Prostate gland (tissue), 2 donors: ENCODE measurements at regions not wholly inside any gene's neighbourhood (a gene's known extent, or its start where the extent isn't known, plus 50 kb on each side); places are given as distances from the start of the nearest gene placed in this dataset.

Source experiments
- CTCF ChIP-seq, 4 experiments: fragments of 200-600 bp in 2 of 4; fragments of 450-650 bp in 2 of 4; sonication (generic) in 2 of 4; IDR thresholded peaks; 1 replicate in 3 of 4; 2 replicates in 1 of 4; pipeline ENCODE4 v1.5.1; 2016 to 2019; ENCODE audit warnings: antibody characterized with exemption in 4 of 4, mild to moderate bottlenecking in 2 of 4, moderate library complexity in 2 of 4
- POLR2A ChIP-seq: fragments of 450-650 bp; IDR thresholded peaks from one replicate; pipeline ENCODE4 v1.6.1; 2016; ENCODE audit warnings: antibody characterized with exemption, mild to moderate bottlenecking
- POLR2AphosphoS5 ChIP-seq: sonication (generic); formaldehyde crosslinking; IDR thresholded peaks from one replicate; pipeline ENCODE4 v1.6.1; 2017; ENCODE audit warnings: antibody characterized with exemption

GRCh38 chr2:45194596-45194995, 185.3 kb upstream of the SIX2 start:
- TF ChIP-seq CTCF (IDR thresholded peaks at IDR 0.05) (no peak), POLR2A (no peak), POLR2AphosphoS5 (no peak)
